Neural progenitor cell (in vitro differentiated cells): ENCODE measurements at regions not wholly inside any gene's neighbourhood (a gene's known extent, or its start where the extent isn't known, plus 50 kb on each side); places are given as distances from the start of the nearest gene placed in this dataset.
"Not testable (repeated sequence)": the region's sequence is repeated elsewhere in the genome, so short reads cannot be mapped to it uniquely, and the experiment has no call there.

ENCODE experiments used
- DNase-seq: peaks from one replicate; pipeline ENCODE4 v3.0.0-alpha.2; 2016; ENCODE audit warnings: low spot score
- H2AFZ ChIP-seq: fragments of 200-600 bp; sonication (generic); replicated peaks from 2 replicates; pipeline ENCODE4 v1.6.1; 2016; ENCODE audit warnings: antibody characterized with exemption
- H3F3A ChIP-seq: fragments of 200-600 bp; sonication (generic); 2 replicates; pipeline ENCODE4 v1.6.1; 2016; ENCODE audit warnings: antibody characterized with exemption, low read depth
- H3K27ac ChIP-seq: fragments of 200-600 bp; sonication (generic); 2 replicates; pipeline ENCODE4 v1.5.1; 2016; ENCODE audit warnings: mild to moderate bottlenecking
- H3K27me3 ChIP-seq: fragments of 200-600 bp; sonication (generic); 2 replicates; pipeline ENCODE4 v1.6.1; 2016; ENCODE audit warnings: mild to moderate bottlenecking, moderate library complexity
- H3K36me3 ChIP-seq: fragments of 200-600 bp; sonication (generic); 2 replicates; pipeline ENCODE4 v1.5.1; 2016
- H3K4me1 ChIP-seq: fragments of 200-600 bp; sonication (generic); 2 replicates; pipeline ENCODE4 v1.6.1; 2016; ENCODE audit warnings: mixed run types
- H3K4me2 ChIP-seq: fragments of 200-600 bp; sonication (generic); 2 replicates; pipeline ENCODE4 v1.6.1; 2016
- H3K4me3 ChIP-seq: fragments of 200-600 bp; sonication (generic); 2 replicates; pipeline ENCODE4 v1.5.1; 2016
- H3K79me2 ChIP-seq: fragments of 200-600 bp; sonication (generic); 2 replicates; pipeline ENCODE4 v1.6.1; 2016; ENCODE audit warnings: low read depth
- H3K9ac ChIP-seq: fragments of 200-600 bp; sonication (generic); 2 replicates; pipeline ENCODE4 v1.6.1; 2016
- H3K9me3 ChIP-seq: fragments of 200-600 bp; sonication (generic); 2 replicates; pipeline ENCODE4 v1.5.1; 2016; ENCODE audit warnings: low read depth
- H4K20me1 ChIP-seq: fragments of 200-600 bp; sonication (generic); 2 replicates; pipeline ENCODE4 v1.6.1; 2016; ENCODE audit warnings: low read depth
- H3K27ac Mint-ChIP-seq: 3 replicates; pipeline ENCODE4 v1.8.0; 2021; ENCODE audit warnings: mixed read lengths
- H3K27me3 Mint-ChIP-seq: 2 replicates; pipeline ENCODE4 v1.8.0; 2022; ENCODE audit warnings: low read depth, mild to moderate bottlenecking, inconsistent platforms, moderate library complexity, mixed read lengths; ENCODE audit not compliant: insufficient read depth
- H3K36me3 Mint-ChIP-seq: 3 replicates; pipeline ENCODE4 v1.8.0; 2021; ENCODE audit warnings: mixed read lengths
- H3K4me1 Mint-ChIP-seq: 3 replicates; pipeline ENCODE4 v1.8.0; 2021; ENCODE audit warnings: mixed read lengths
- H3K4me3 Mint-ChIP-seq: 3 replicates; pipeline ENCODE4 v1.8.0; 2021; ENCODE audit warnings: mild to moderate bottlenecking, moderate library complexity, mixed read lengths
- H3K9me3 Mint-ChIP-seq: 3 replicates; pipeline ENCODE4 v1.8.0; 2020; ENCODE audit warnings: mixed read lengths
- CTCF ChIP-seq: fragments of 200-600 bp; sonication (generic); IDR thresholded peaks from 2 replicates; pipeline ENCODE4 v1.5.1; 2017; ENCODE audit warnings: antibody characterized with exemption, mild to moderate bottlenecking
- EZH2 ChIP-seq: fragments of 200-600 bp; sonication (generic); IDR thresholded peaks from 2 replicates; pipeline ENCODE4 v1.6.1; 2017; ENCODE audit warnings: antibody characterized with exemption, mild to moderate bottlenecking, moderate library complexity
- EZH2phosphoT487 ChIP-seq: fragments of 200-600 bp; sonication (generic); IDR thresholded peaks from 2 replicates; pipeline ENCODE4 v1.6.1; 2017; ENCODE audit warnings: antibody characterized with exemption

- Histone ChIP-seq H3K9me3 (no peaks in the 10 kb centered on the region), H3K36me3 (no peaks in the 10 kb centered on the region), H3F3A (no peaks in the 10 kb centered on the region), H3K4me2 (no peak overlapping the region), H3K4me3 (no peak overlapping the region), H3K9ac (no peak overlapping the region), H3K4me1 (no peaks in the 10 kb centered on the region), H3K27me3 (no peaks in the 10 kb centered on the region), H4K20me1 (no peaks in the 10 kb centered on the region), H3K27ac (no peak overlapping the region), H3K79me2 (no peaks in the 10 kb centered on the region), H2AFZ (no peak overlapping the region)
- no peak overlapping the region for H3K27ac Mint-ChIP-seq
- peaks cover 4% of the 10 kb centered on the region for H3K4me1 Mint-ChIP-seq
- no peak for TF ChIP-seq EZH2phosphoT487
- no peak for TF ChIP-seq EZH2
- no peak for TF ChIP-seq CTCF
- H3K27me3 Mint-ChIP-seq: peaks cover 3% of the 10 kb centered on the region
- no peak for DNase-seq
- H3K4me3 Mint-ChIP-seq: no peak overlapping the region
- no peaks in the 10 kb centered on the region for H3K36me3 Mint-ChIP-seq
- no peaks in the 10 kb centered on the region for H3K9me3 Mint-ChIP-seq
These were observed 192.7 kb upstream of the KCNMB2 start for GRCh38 chr3:178343433-178344038.

- H2AFZ ChIP-seq: no peak overlapping the region
- H3K36me3 ChIP-seq: no peaks in the 10 kb centered on the region
- no peak overlapping the region for H3K4me3 ChIP-seq
- H3K4me1 ChIP-seq: no peaks in the 10 kb centered on the region
- peaks cover 3% of the 10 kb centered on the region for H3K27me3 Mint-ChIP-seq
- no peaks in the 10 kb centered on the region for H3K27me3 ChIP-seq
- no peak for TF ChIP-seq CTCF
- TF ChIP-seq EZH2phosphoT487: no peak
- TF ChIP-seq EZH2: no peak
- no peaks in the 10 kb centered on the region for H3K9me3 ChIP-seq
- no peak overlapping the region for H3K4me2 ChIP-seq
- no peak overlapping the region for H3K4me3 Mint-ChIP-seq
- H3K4me1 Mint-ChIP-seq: peaks cover 4% of the 10 kb centered on the region
- no peak overlapping the region for H3K27ac Mint-ChIP-seq
- H3K27ac ChIP-seq: no peak overlapping the region
- no peaks in the 10 kb centered on the region for H3K9me3 Mint-ChIP-seq
- no peaks in the 10 kb centered on the region for H3K36me3 Mint-ChIP-seq
- no peak overlapping the region for H3K9ac ChIP-seq
- H3F3A ChIP-seq: no peaks in the 10 kb centered on the region
- no peaks in the 10 kb centered on the region for H3K79me2 ChIP-seq
- no peaks in the 10 kb centered on the region for H4K20me1 ChIP-seq
- no peak for DNase-seq
These were observed 190.3 kb upstream of the KCNMB2 start for GRCh38 chr3:178345944-178346343.

GRCh38 chr3:178348561-178349217, 187.5 kb upstream of the KCNMB2 start:
- not testable (repeated sequence) for H3K27me3 ChIP-seq, H3K27ac Mint-ChIP-seq, H3K4me1 Mint-ChIP-seq, H3K79me2 ChIP-seq, DNase-seq, H3K27ac ChIP-seq, H3K4me3 ChIP-seq, H3K36me3 ChIP-seq, H3K27me3 Mint-ChIP-seq, H3K36me3 Mint-ChIP-seq, H3K9ac ChIP-seq, H4K20me1 ChIP-seq, H3K4me3 Mint-ChIP-seq, H3F3A ChIP-seq, H3K9me3 ChIP-seq, H3K4me1 ChIP-seq, H3K9me3 Mint-ChIP-seq, H3K4me2 ChIP-seq
- H2AFZ ChIP-seq: peak overlapping the region; percentile 9

- H3K27ac Mint-ChIP-seq, H3K27me3 ChIP-seq, H3K4me3 ChIP-seq, H4K20me1 ChIP-seq, H3K9me3 Mint-ChIP-seq, H3F3A ChIP-seq, H3K4me1 Mint-ChIP-seq, H3K27ac ChIP-seq, H3K79me2 ChIP-seq, H3K4me3 Mint-ChIP-seq, H3K4me2 ChIP-seq, H3K9ac ChIP-seq, H3K36me3 Mint-ChIP-seq, H3K4me1 ChIP-seq, H3K27me3 Mint-ChIP-seq, H2AFZ ChIP-seq, DNase-seq, H3K9me3 ChIP-seq, H3K36me3 ChIP-seq: not testable (repeated sequence)
These were observed 187.0 kb upstream of the KCNMB2 start for GRCh38 chr3:178349218-178349596.
